ENCODE measurements at regions not wholly inside any gene's neighbourhood (a gene's known extent, or its start where the extent isn't known, plus 50 kb on each side); places are given as distances from the start of the nearest gene placed in this dataset.
"Not testable (repeated sequence)": the region's sequence is repeated elsewhere in the genome, so short reads cannot be mapped to it uniquely, and the experiment has no call there.

DNA sequence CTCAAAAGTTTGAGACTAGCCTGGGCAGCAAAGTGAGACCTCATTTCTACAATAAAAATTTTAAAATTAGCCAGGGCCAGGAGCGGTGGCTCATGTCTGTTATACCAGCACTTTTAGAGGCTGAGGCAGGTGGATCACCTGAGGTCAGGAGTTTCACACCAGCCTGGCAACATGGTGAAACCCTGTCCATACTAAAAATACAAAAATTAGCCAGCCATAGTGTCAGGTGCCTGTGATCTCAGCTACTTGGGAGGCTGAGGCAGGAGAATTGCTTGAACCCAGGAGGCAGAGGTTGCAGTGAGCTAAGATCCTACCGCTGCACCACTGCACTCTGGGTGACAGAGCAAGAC is 85.1 kb upstream of the MAP4 start:
- TF ChIP-seq, protein P1, sequence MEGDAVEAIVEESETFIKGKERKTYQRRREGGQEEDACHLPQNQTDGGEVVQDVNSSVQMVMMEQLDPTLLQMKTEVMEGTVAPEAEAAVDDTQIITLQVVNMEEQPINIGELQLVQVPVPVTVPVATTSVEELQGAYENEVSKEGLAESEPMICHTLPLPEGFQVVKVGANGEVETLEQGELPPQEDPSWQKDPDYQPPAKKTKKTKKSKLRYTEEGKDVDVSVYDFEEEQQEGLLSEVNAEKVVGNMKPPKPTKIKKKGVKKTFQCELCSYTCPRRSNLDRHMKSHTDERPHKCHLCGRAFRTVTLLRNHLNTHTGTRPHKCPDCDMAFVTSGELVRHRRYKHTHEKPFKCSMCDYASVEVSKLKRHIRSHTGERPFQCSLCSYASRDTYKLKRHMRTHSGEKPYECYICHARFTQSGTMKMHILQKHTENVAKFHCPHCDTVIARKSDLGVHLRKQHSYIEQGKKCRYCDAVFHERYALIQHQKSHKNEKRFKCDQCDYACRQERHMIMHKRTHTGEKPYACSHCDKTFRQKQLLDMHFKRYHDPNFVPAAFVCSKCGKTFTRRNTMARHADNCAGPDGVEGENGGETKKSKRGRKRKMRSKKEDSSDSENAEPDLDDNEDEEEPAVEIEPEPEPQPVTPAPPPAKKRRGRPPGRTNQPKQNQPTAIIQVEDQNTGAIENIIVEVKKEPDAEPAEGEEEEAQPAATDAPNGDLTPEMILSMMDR (IDR thresholded peaks at IDR 0.05; ENCODE audit: insufficient read depth, low read length), result not testable (repeated sequence)
- TF ChIP-seq, protein P2, sequence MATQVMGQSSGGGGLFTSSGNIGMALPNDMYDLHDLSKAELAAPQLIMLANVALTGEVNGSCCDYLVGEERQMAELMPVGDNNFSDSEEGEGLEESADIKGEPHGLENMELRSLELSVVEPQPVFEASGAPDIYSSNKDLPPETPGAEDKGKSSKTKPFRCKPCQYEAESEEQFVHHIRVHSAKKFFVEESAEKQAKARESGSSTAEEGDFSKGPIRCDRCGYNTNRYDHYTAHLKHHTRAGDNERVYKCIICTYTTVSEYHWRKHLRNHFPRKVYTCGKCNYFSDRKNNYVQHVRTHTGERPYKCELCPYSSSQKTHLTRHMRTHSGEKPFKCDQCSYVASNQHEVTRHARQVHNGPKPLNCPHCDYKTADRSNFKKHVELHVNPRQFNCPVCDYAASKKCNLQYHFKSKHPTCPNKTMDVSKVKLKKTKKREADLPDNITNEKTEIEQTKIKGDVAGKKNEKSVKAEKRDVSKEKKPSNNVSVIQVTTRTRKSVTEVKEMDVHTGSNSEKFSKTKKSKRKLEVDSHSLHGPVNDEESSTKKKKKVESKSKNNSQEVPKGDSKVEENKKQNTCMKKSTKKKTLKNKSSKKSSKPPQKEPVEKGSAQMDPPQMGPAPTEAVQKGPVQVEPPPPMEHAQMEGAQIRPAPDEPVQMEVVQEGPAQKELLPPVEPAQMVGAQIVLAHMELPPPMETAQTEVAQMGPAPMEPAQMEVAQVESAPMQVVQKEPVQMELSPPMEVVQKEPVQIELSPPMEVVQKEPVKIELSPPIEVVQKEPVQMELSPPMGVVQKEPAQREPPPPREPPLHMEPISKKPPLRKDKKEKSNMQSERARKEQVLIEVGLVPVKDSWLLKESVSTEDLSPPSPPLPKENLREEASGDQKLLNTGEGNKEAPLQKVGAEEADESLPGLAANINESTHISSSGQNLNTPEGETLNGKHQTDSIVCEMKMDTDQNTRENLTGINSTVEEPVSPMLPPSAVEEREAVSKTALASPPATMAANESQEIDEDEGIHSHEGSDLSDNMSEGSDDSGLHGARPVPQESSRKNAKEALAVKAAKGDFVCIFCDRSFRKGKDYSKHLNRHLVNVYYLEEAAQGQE (IDR thresholded peaks at IDR 0.05; ENCODE audit: insufficient replicate concordance, low read depth), result not testable (repeated sequence)
- not testable (repeated sequence) for TF ChIP-seq POLR2AphosphoS5 (IDR thresholded peaks at IDR 0.05; ENCODE audit: low read depth)
